Astrocyte of the cerebellum (primary cell): ENCODE measurements at regions not wholly inside any gene's neighbourhood (a gene's known extent, or its start where the extent isn't known, plus 50 kb on each side); places are given as distances from the start of the nearest gene placed in this dataset.

Experiments used
- DNase-seq: peaks from one replicate; pipeline ENCODE4 v3.0.0-alpha.2; 2011; ENCODE audit warnings: low read depth
- H3K4me3 ChIP-seq: 2 replicates; pipeline ENCODE4 v1.5.1; 2011; ENCODE audit warnings: mild to moderate bottlenecking, low read depth, low read length, moderate library complexity
- in situ Hi-C: cut with HindIII; loops from 2 replicates; pipeline ENCODE4 v1.10.0; 2017; ENCODE audit warnings: low sequenced_read_pairs
- TF ChIP-seq, protein P1 (sequence below): IDR thresholded peaks from 2 replicates; pipeline ENCODE4 v1.5.1; 2012; ENCODE audit warnings: low read length, low read depth, moderate library complexity, mild to moderate bottlenecking; ENCODE audit errors: missing control alignments

DNA sequence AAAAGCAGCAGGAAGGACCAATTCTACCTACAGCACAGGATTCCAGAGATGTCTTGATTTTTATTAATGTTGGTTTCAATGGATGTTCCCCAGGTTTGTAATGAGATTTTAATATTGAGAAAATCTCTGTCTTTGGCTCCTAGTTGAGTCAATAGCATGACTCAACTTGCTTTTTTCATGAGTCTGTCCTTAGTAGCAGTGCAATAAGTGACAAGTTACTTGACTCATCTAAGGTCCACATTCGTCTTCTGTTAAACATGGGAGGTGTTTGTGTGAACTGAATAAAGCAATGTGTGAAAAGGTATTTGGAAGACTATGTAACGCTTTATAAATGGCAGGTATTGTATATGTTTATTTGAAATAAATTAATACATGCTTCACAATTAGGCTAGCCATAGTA lies 645.0 kb upstream of the PTBP2 start:
- no peak overlapping the region for H3K4me3 ChIP-seq
- DNase-seq = no peak
- in situ Hi-C loops = no loop called here
- TF ChIP-seq, protein P1, sequence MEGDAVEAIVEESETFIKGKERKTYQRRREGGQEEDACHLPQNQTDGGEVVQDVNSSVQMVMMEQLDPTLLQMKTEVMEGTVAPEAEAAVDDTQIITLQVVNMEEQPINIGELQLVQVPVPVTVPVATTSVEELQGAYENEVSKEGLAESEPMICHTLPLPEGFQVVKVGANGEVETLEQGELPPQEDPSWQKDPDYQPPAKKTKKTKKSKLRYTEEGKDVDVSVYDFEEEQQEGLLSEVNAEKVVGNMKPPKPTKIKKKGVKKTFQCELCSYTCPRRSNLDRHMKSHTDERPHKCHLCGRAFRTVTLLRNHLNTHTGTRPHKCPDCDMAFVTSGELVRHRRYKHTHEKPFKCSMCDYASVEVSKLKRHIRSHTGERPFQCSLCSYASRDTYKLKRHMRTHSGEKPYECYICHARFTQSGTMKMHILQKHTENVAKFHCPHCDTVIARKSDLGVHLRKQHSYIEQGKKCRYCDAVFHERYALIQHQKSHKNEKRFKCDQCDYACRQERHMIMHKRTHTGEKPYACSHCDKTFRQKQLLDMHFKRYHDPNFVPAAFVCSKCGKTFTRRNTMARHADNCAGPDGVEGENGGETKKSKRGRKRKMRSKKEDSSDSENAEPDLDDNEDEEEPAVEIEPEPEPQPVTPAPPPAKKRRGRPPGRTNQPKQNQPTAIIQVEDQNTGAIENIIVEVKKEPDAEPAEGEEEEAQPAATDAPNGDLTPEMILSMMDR = no peak

DNA sequence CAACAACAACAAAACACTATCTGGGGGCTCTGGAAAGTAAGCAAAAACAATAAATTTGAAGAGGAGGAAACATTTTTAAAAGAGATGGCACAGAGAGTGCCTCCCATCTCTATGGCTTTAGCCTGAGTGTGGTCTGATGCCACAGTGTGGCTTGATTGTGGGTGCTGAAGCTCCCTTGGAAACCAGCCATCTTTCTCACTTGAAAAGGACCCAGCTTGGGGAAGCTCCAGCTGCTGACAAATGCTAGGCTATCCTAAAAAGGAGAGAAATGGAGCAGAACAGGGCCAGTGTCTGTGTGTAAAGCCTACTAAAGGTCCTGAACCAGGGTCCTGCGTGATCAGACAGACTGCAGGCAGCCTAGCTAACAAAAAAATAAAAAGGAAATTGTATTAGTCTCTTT lies 642.0 kb upstream of the PTBP2 start:
- in situ Hi-C loops = no loop called here

DNA sequence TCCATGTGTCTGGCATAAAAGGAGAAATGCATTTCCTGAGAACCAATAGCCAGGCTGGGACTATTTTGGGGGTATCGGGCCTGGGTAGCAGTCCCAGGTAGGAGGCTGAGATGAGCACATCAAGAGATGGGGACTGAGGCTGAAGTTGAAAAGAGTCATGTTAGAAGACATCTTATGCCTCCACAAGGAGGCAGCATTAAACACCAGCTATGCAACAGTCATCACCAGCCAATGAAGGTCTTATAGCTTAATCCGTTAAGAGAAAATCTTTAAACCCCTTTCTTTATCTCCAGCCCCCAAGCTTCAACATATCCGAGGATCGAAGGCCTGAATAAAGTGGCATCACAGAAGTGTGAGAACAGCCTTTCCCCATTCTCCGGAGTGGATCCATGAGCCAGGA lies 640.7 kb upstream of the PTBP2 start:
- no peak for DNase-seq
- in situ Hi-C loops = no loop called here
- no peak overlapping the region for H3K4me3 ChIP-seq
- TF ChIP-seq, protein P1 = no peak

More for the DNA sequence above, 642.0 kb upstream of the PTBP2 start:
- DNase-seq = no peak
- TF ChIP-seq, protein P1 = no peak
- no peak overlapping the region for H3K4me3 ChIP-seq

DNA sequence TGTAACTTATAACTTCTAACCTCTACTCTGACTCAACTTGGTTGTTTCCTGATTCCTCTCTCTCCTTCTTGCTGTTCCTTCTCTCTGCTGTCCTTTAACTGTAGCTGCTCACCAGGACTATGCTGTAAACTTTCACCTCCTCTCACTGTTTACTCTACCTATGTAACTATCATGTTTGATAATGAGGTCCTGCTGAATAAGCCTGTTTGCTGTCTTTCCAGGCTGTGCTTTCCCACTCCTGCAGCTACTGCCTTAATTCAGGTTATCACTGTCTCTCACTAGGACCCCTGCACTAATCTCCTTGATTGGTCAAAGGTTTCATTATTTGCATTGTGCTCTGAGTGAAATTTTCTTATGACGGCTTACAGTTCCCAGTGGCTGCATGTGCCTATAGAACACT lies 633.9 kb upstream of the PTBP2 start:
- DNase-seq = no peak
- TF ChIP-seq, protein P1 = no peak
- no peak overlapping the region for H3K4me3 ChIP-seq
- in situ Hi-C loops = no loop called here

DNA sequence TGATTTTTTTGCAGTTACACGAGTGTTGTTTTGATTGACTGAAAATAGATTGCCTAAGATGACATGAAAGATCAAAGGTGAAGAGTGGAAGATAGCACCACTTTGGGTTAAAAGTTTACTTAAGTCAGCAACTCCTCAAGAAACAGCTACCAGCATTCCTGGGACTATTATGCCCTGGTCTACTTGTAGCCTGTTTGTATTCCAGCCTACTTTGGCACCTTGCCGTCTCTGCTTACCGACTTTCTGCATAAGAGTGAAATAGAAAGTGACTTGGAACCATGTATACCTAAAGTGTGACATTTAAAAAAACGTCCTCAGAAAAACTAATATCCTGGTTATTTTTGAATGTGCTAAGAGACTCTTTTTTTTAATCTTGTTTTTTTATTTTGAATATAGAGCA lies 631.5 kb upstream of the PTBP2 start:
- H3K4me3 ChIP-seq = no peak overlapping the region
- DNase-seq = no peak
- in situ Hi-C loops = no loop called here
- TF ChIP-seq, protein P1 = no peak

DNA sequence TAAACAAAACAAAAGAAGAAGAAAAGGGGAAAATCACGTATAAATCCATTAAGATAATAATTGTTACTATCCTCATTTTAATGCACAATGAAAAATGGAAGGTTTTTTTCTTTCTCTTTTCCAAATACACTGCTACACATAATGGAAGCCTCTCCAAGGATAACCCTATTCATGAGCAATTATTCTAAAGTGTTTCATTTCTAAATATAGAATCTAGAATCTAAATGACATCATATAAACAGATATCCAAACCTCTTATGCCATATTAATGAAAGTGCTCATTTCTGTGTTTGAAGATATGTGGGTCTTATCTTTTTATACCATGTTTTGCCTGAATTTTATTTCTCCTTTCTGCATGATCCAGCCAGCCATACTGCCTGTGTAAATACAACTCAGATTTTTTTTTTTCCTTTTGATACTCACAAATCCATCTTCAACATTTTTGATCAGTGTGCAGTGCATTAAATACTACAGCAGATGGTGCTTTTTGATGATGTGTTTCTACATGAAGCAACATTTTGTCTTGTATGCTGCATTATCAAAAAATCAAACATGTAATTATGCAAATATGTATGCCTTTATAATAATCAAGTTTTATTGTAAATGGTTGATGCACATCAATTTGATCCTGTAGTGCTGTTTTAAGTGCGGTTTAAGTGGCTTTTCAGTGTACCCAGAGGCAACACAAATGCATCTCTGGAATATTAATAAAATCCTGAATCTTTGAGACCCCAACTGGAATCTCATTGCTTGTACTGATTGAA lies 625.6 kb upstream of the PTBP2 start:
- in situ Hi-C loops = no loop called here
- TF ChIP-seq, protein P1 = no peak
- no peak for DNase-seq
- no peak overlapping the region for H3K4me3 ChIP-seq
